CD4-positive, alpha-beta T cell treated with Interleukin-2 at 100 ng/mL for 4 hours (primary cell): ENCODE measurements at regions not wholly inside any gene's neighbourhood (a gene's known extent, or its start where the extent isn't known, plus 50 kb on each side); places are given as distances from the start of the nearest gene placed in this dataset.
A peak's percentile ranks its signal among the peaks of the same experiment; 100 is the strongest.
"Not testable (repeated sequence)": the region's sequence is repeated elsewhere in the genome, so short reads cannot be mapped to it uniquely, and the experiment has no call there.

ENCODE experiments used
- DNase-seq: peaks from one replicate; pipeline ENCODE4 v3.0.0-alpha.2; 2020; ENCODE audit warnings: low spot score

GRCh38 chr12:119931402-119931801 is 54.3 kb upstream of the CIT start:
- DNase-seq = no peak

- no peak for DNase-seq
These were observed 55.8 kb upstream of the CIT start for GRCh38 chr12:119932921-119933320.

GRCh38 chr12:119934780-119935179 is 54.3 kb upstream of the BICDL1 start:
- DNase-seq = not testable (repeated sequence)

- no peak for DNase-seq
These were observed 52.2 kb upstream of the BICDL1 start for GRCh38 chr12:119936705-119937311.

- DNase-seq = peak; percentile 74
These were observed 50.9 kb upstream of the BICDL1 start for GRCh38 chr12:119938049-119938667.
